Gastroesophageal sphincter (tissue), 4 donors: ENCODE measurements at regions not wholly inside any gene's neighbourhood (a gene's known extent, or its start where the extent isn't known, plus 50 kb on each side); places are given as distances from the start of the nearest gene placed in this dataset.
A peak's percentile ranks its signal among the peaks of the same experiment; 100 is the strongest.

Experiments
- ATAC-seq: fragments of 150-250 bp; one replicate; pipeline ENCODE4 v1.9.1; 2016; ENCODE audit warnings: mild to moderate bottlenecking, moderate library complexity
- H3K27ac ChIP-seq, 4 donors: fragments of 200-600 bp; sonication (generic) in 3 of 4; 1 replicate in 3 of 4; 2 replicates in 1 of 4; pipeline ENCODE4 v1.5.1; 2016 to 2019
- H3K27me3 ChIP-seq: fragments of 200-600 bp; sonication (generic); one replicate; pipeline ENCODE4 v1.5.1; 2019
- H3K36me3 ChIP-seq, 2 donors: fragments of 200-600 bp; sonication (generic); one replicate each; pipeline ENCODE4 v1.5.1; 2019; ENCODE audit warnings: control low read depth in 1 of 2
- H3K4me1 ChIP-seq, 3 donors: fragments of 200-600 bp; sonication (generic); 1 replicate in 2 of 3; 2 replicates in 1 of 3; pipeline ENCODE4 v1.5.1; 2016 to 2019; ENCODE audit warnings: control low read depth in 2 of 3
- H3K4me3 ChIP-seq, 2 donors: fragments of 200-600 bp; sonication (generic); one replicate each; pipeline ENCODE4 v1.5.1; 2019; ENCODE audit warnings: mild to moderate bottlenecking in 1 of 2, moderate library complexity in 1 of 2
- H3K9me3 ChIP-seq, 3 donors: fragments of 200-600 bp; sonication (generic); one replicate each; pipeline ENCODE4 v1.5.1; 2017 to 2019; ENCODE audit warnings: control low read depth in 2 of 3
- CTCF ChIP-seq, 4 experiments: fragments of 200-600 bp in 2 of 4; fragments of 450-650 bp in 2 of 4; sonication (generic) in 1 of 4; IDR thresholded peaks; one replicate each; pipeline ENCODE4 v1.5.1; 2017 to 2019; ENCODE audit warnings: antibody characterized with exemption in 4 of 4, mild to moderate bottlenecking in 2 of 4, moderate library complexity in 2 of 4
- EP300 ChIP-seq: sonication (generic); formaldehyde crosslinking; IDR thresholded peaks from one replicate; pipeline ENCODE4 v1.6.1; 2017; ENCODE audit warnings: antibody characterized with exemption, mild to moderate bottlenecking
- POLR2A ChIP-seq, 2 donors: fragments of 450-650 bp; IDR thresholded peaks; one replicate each; pipeline ENCODE4 v1.6.1; 2017; ENCODE audit warnings: antibody characterized with exemption in 2 of 2, mild to moderate bottlenecking in 2 of 2, moderate library complexity in 1 of 2
- POLR2AphosphoS5 ChIP-seq: sonication (generic); formaldehyde crosslinking; IDR thresholded peaks from one replicate; pipeline ENCODE4 v1.6.1; 2017; ENCODE audit warnings: antibody characterized with exemption
- WGBS, 2 donors: methylation state at CpG; one replicate each; pipeline ENCODE4 v1.1.5; 2018; ENCODE audit warnings: low coverage in 1 of 2; 5-methylcytosine and 5-hydroxymethylcytosine counted together

- Histone ChIP-seq H3K4me3 (no peak overlapping the region), H3K36me3 (no peaks in the 10 kb centered on the region), H3K27ac (peak overlapping the region; percentile 71 to 83 (median 76)), H3K27me3 (no peaks in the 10 kb centered on the region), H3K9me3 (no peaks in the 10 kb centered on the region), H3K4me1 (peaks cover 0 to 29% (median 6%) of the 10 kb centered on the region in 3 donors)
- WGBS, 2 donors: 76% methylated on average over 2 of the region's 2 CpGs; no CpG with 5 or more reads in 1 of the 2 donors
- TF ChIP-seq POLR2A (IDR thresholded peaks at IDR 0.05) (no peak), EP300 (no peak), CTCF (IDR thresholded peaks at IDR 0.05) (peak; percentile 10 to 48 (median 28)), POLR2AphosphoS5 (no peak)
- no peak for ATAC-seq
Observed at GRCh38 chr6:105644073-105644489, 241.2 kb upstream of the PREP start.

- peaks cover 0 to 29% (median 6%) of the 10 kb centered on the region in 3 donors for H3K4me1 ChIP-seq
Observed at GRCh38 chr6:105642708-105643107, 239.8 kb upstream of the PREP start.

GRCh38 chr6:105641504-105641903 lies 238.6 kb upstream of the PREP start:
- Histone ChIP-seq H3K9me3 (no peaks in the 10 kb centered on the region), H3K27ac (no peak overlapping the region), H3K4me1 (peaks cover 0 to 29% (median 6%) of the 10 kb centered on the region in 3 donors), H3K36me3 (no peaks in the 10 kb centered on the region), H3K27me3 (no peaks in the 10 kb centered on the region), H3K4me3 (no peak overlapping the region)
- WGBS, 2 donors: 71 to 80% methylated on average over 1 of the region's 1 CpG
- ATAC-seq: no peak
- no peak for TF ChIP-seq CTCF (IDR thresholded peaks at IDR 0.05)
- no peak for TF ChIP-seq POLR2AphosphoS5
- TF ChIP-seq POLR2A (IDR thresholded peaks at IDR 0.05): no peak
- TF ChIP-seq EP300: no peak

More at GRCh38 chr6:105642708-105643107, 239.8 kb upstream of the PREP start:
- Histone ChIP-seq H3K4me3 (no peak overlapping the region), H3K9me3 (no peaks in the 10 kb centered on the region), H3K27ac (no peak overlapping the region), H3K36me3 (no peaks in the 10 kb centered on the region), H3K27me3 (no peaks in the 10 kb centered on the region)
- 89 to 97% methylated on average over 3 to 4 of the region's 4 CpGs for WGBS, 2 donors
- TF ChIP-seq EP300 (no peak), POLR2A (IDR thresholded peaks at IDR 0.05) (no peak), POLR2AphosphoS5 (no peak), CTCF (IDR thresholded peaks at IDR 0.05) (no peak)
- ATAC-seq: no peak

GRCh38 chr6:105639124-105639523 lies 236.2 kb upstream of the PREP start:
- no peak for ATAC-seq
- no peaks in the 10 kb centered on the region for H3K9me3 ChIP-seq
- no peaks in the 10 kb centered on the region for H3K36me3 ChIP-seq
- H3K4me1 ChIP-seq: peaks cover 0 to 6% (median 0%) of the 10 kb centered on the region in 3 donors
- H3K27me3 ChIP-seq: no peaks in the 10 kb centered on the region
- H3K4me3 ChIP-seq: no peak overlapping the region
- WGBS, 2 donors: 90 to 91% methylated on average over 2 of the region's 2 CpGs
- no peak for TF ChIP-seq EP300
- TF ChIP-seq POLR2A (IDR thresholded peaks at IDR 0.05): no peak
- TF ChIP-seq POLR2AphosphoS5: no peak
- TF ChIP-seq CTCF (IDR thresholded peaks at IDR 0.05): no peak
- H3K27ac ChIP-seq: no peak overlapping the region

GRCh38 chr6:105633814-105634213 lies 230.9 kb upstream of the PREP start:
- TF ChIP-seq POLR2AphosphoS5: no peak
- TF ChIP-seq EP300: no peak
- TF ChIP-seq POLR2A (IDR thresholded peaks at IDR 0.05): no peak
- TF ChIP-seq CTCF (IDR thresholded peaks at IDR 0.05): no peak
- no peak for ATAC-seq
- no peak overlapping the region for H3K4me3 ChIP-seq
- H3K27ac ChIP-seq: no peak overlapping the region
- H3K9me3 ChIP-seq: peaks cover 0 to 11% (median 0%) of the 10 kb centered on the region in 3 donors
- H3K27me3 ChIP-seq: no peaks in the 10 kb centered on the region
- no peaks in the 10 kb centered on the region for H3K4me1 ChIP-seq
- no peaks in the 10 kb centered on the region for H3K36me3 ChIP-seq
